ENCODE measurements at regions not wholly inside any gene's neighbourhood (a gene's known extent, or its start where the extent isn't known, plus 50 kb on each side); places are given as distances from the start of the nearest gene placed in this dataset.
"Not testable (repeated sequence)": the region's sequence is repeated elsewhere in the genome, so short reads cannot be mapped to it uniquely, and the experiment has no call there.

GRCh38 chr1:224061436-224061835 lies 52.5 kb upstream of the FBXO28 start:
- DNase-seq: no peak

GRCh38 chr1:224059897-224060427 lies 53.9 kb upstream of the FBXO28 start:
- no peak for DNase-seq

GRCh38 chr1:224058303-224058702 lies 55.6 kb upstream of the FBXO28 start:
- DNase-seq: no peak

GRCh38 chr1:224057461-224058199 lies 56.3 kb upstream of the FBXO28 start:
- DNase-seq: no peak

GRCh38 chr1:224054611-224055010 lies 59.3 kb upstream of the FBXO28 start:
- DNase-seq: no peak

GRCh38 chr1:224054012-224054411 lies 59.9 kb upstream of the FBXO28 start:
- no peak for DNase-seq

- DNase-seq: no peak
These were observed 60.5 kb upstream of the FBXO28 start for GRCh38 chr1:224053456-224053855.

GRCh38 chr1:224052772-224053171 lies 61.1 kb upstream of the FBXO28 start:
- no peak for DNase-seq

- not testable (repeated sequence) for DNase-seq
These were observed 62.1 kb upstream of the FBXO28 start for GRCh38 chr1:224051782-224052181.

- DNase-seq: no peak
These were observed 62.9 kb upstream of the FBXO28 start for GRCh38 chr1:224051086-224051406.

- DNase-seq: no peak
These were observed 66.4 kb upstream of the FBXO28 start for GRCh38 chr1:224047538-224047937.

GRCh38 chr1:224045556-224045955 lies 68.4 kb upstream of the FBXO28 start:
- no peak for DNase-seq

- DNase-seq: no peak
These were observed 69.5 kb upstream of the FBXO28 start for GRCh38 chr1:224044420-224044819.

GRCh38 chr1:224042557-224043118 lies 71.3 kb upstream of the FBXO28 start:
- DNase-seq: no peak

GRCh38 chr1:224041032-224041431 lies 72.9 kb upstream of the FBXO28 start:
- DNase-seq: no peak

GRCh38 chr1:224040423-224040822 lies 73.5 kb upstream of the FBXO28 start:
- not testable (repeated sequence) for DNase-seq

GRCh38 chr1:224040006-224040405 lies 73.9 kb upstream of the FBXO28 start:
- not testable (repeated sequence) for DNase-seq

- DNase-seq: not testable (repeated sequence)
These were observed 75.1 kb upstream of the FBXO28 start for GRCh38 chr1:224038832-224039231.

- DNase-seq: not testable (repeated sequence)
These were observed 76.5 kb upstream of the FBXO28 start for GRCh38 chr1:224037362-224037761.

GRCh38 chr1:224032608-224033276 lies 81.2 kb upstream of the FBXO28 start:
- not testable (repeated sequence) for DNase-seq

- DNase-seq: not testable (repeated sequence)
These were observed 81.9 kb upstream of the FBXO28 start for GRCh38 chr1:224031986-224032385.

- DNase-seq: not testable (repeated sequence)
These were observed 83.7 kb upstream of the FBXO28 start for GRCh38 chr1:224030257-224030656.

- not testable (repeated sequence) for DNase-seq
These were observed 84.5 kb upstream of the FBXO28 start for GRCh38 chr1:224029286-224030025.

Data from NCI-H524 treated with DMSO at 0.1 percent for 48 hours (cell line).